Common myeloid progenitor, CD34-positive (primary cell): ENCODE measurements at regions not wholly inside any gene's neighbourhood (a gene's known extent, or its start where the extent isn't known, plus 50 kb on each side); places are given as distances from the start of the nearest gene placed in this dataset.

ENCODE experiments used
- CTCF ChIA-PET: fragments of 350-600 bp; sonication (Branson Sonifier 250); formaldehyde crosslinking; loops from one replicate; lab custom pipeline; 2021; ENCODE audit warnings: antibody characterized with exemption; lab: Charles Lee
- POLR2A ChIA-PET: fragments of 350-600 bp; sonication (Branson Sonifier 250); formaldehyde crosslinking; loops from one replicate; lab custom pipeline; 2021; ENCODE audit warnings: antibody characterized with exemption; lab: Charles Lee
- DNase-seq, 3 donors: peaks; one replicate each; pipeline versions ENCODE4 v3.0.0 to v3.0.0-alpha.2; 2013
- H3K27ac ChIP-seq, 2 experiments: 1 replicate in 1 of 2; 2 replicates in 1 of 2; pipeline ENCODE4 v1.7.0; 2013; ENCODE audit warnings: inconsistent platforms in 2 of 2, low read length in 2 of 2, mild to moderate bottlenecking in 2 of 2, low read depth in 1 of 2, moderate library complexity in 1 of 2; ENCODE audit not compliant: severe bottlenecking in 2 of 2, insufficient read depth in 1 of 2, poor library complexity in 1 of 2
- H3K27me3 ChIP-seq, 5 experiments: replicated peaks in 2 of 5; 1 replicate in 3 of 5; 2 replicates in 2 of 5; pipeline versions ENCODE4 v1.6.1 to v1.7.0; 2013; ENCODE audit warnings: low read length in 4 of 5, mild to moderate bottlenecking in 2 of 5, moderate library complexity in 2 of 5, inconsistent platforms in 1 of 5; ENCODE audit not compliant: insufficient read depth in 5 of 5, control insufficient read depth in 4 of 5
- H3K36me3 ChIP-seq, 4 experiments: 1 replicate in 2 of 4; 2 replicates in 2 of 4; pipeline versions ENCODE4 v1.6.1 to v1.7.0; 2013; ENCODE audit warnings: low read length in 3 of 4, control low read depth in 1 of 4, mild to moderate bottlenecking in 1 of 4; ENCODE audit not compliant: control insufficient read depth in 4 of 4, insufficient read depth in 4 of 4
- H3K4me1 ChIP-seq, 4 experiments: 1 replicate in 3 of 4; 2 replicates in 1 of 4; pipeline versions ENCODE4 v1.6.1 to v1.7.1; 2013; ENCODE audit warnings: low read length in 3 of 4, mild to moderate bottlenecking in 3 of 4, control low read depth in 1 of 4, inconsistent platforms in 1 of 4, moderate library complexity in 1 of 4; ENCODE audit not compliant: control insufficient read depth in 4 of 4, insufficient read depth in 4 of 4; ENCODE audit errors: control extremely low read depth in 1 of 4
- H3K4me3 ChIP-seq, 7 experiments: 1 replicate in 4 of 7; 2 replicates in 3 of 7; pipeline versions ENCODE4 v1.5.1 to v1.7.0; 2013; ENCODE audit warnings: mild to moderate bottlenecking in 7 of 7, low read length in 6 of 7, moderate library complexity in 6 of 7, inconsistent platforms in 2 of 7, low read depth in 2 of 7, control low read depth in 1 of 7; ENCODE audit not compliant: insufficient read depth in 4 of 7, control insufficient read depth in 1 of 7; ENCODE audit errors: extremely low read depth in 1 of 7
- H3K9me3 ChIP-seq, 5 experiments: 1 replicate in 4 of 5; 2 replicates in 1 of 5; pipeline versions ENCODE4 v1.6.1 to v1.7.1; 2013; ENCODE audit warnings: low read length in 4 of 5, mild to moderate bottlenecking in 2 of 5, inconsistent platforms in 1 of 5, low read depth in 1 of 5, moderate library complexity in 1 of 5; ENCODE audit not compliant: control insufficient read depth in 4 of 5, insufficient read depth in 2 of 5; ENCODE audit errors: control extremely low read depth in 1 of 5
- WGBS: methylation state at CpG from one replicate; pipeline ENCODE4 v1.1.5; 2013; ENCODE audit not compliant: insufficient coverage; 5-methylcytosine and 5-hydroxymethylcytosine counted together

DNA sequence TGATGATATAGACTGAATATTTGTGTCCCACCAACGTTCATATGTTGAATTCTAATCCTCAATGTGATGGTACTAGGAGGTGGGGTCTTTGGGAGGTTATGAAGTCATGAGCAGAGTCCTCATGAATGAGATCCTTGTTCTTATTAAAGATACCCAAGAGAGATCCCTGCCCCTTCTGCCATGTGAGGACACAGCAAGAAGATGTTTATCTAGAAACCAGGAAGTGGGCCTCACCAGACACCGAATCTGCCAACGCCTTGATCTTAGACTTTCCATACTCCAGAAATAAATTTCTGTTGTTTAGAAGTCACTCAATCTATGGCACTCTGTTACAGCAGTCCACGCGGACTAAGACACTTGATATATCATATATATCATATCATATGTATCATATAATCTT, 67.7 kb upstream of the GCM1 start:
- H3K27ac ChIP-seq = no peak overlapping the region
- DNase-seq = peak in 2 of 3 donors; percentile 13 to 24
- peaks cover 0 to 5% (median 3%) of the 10 kb centered on the region in 5 experiments for H3K9me3 ChIP-seq
- ChIA-PET CTCF (no interaction called here), POLR2A (no interaction called here)
- no peaks in the 10 kb centered on the region for H3K27me3 ChIP-seq
- WGBS = 0% methylated on average over 1 of the region's 5 CpGs
- no peak overlapping the region for H3K4me3 ChIP-seq
- H3K36me3 ChIP-seq = no peaks in the 10 kb centered on the region
- no peaks in the 10 kb centered on the region for H3K4me1 ChIP-seq

DNA sequence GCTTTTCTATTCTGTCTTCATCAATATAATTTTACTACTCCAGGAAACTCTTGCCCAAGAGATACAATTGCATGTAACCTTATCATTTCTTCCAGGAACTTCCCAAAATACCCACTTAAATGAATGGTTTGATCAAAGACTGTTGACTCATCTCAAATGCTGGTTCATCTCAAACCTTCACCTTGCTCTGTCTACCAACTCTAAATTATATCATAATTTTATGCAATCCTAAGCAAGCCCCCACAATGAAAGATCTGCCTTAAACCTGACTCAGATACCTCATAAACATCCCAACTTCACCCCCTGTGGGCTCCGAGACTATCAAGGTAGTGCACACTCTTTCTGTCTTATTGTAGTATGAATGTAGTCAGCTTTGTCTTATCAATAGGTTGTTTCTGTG, 65.5 kb upstream of the GCM1 start:
- Histone ChIP-seq H3K27me3 (no peaks in the 10 kb centered on the region), H3K9me3 (peaks cover 0 to 5% (median 3%) of the 10 kb centered on the region in 5 experiments), H3K4me3 (no peak overlapping the region), H3K4me1 (no peaks in the 10 kb centered on the region), H3K27ac (no peak overlapping the region), H3K36me3 (no peaks in the 10 kb centered on the region)
- POLR2A ChIA-PET = no interaction called here
- no peak for DNase-seq
- no CpG with 5 or more reads among the region's 1 CpG for WGBS
- CTCF ChIA-PET = interaction anchor here (0.7 kb wide), 1 partner anchor 263 kb away, joined by 3 read pairs; no protein-coding TSS in a partner anchor

GRCh38 chr6:53210811-53211210, 62.2 kb upstream of the GCM1 start:
- ChIA-PET POLR2A (no interaction called here), CTCF (no interaction called here)
- Histone ChIP-seq H3K4me1 (no peaks in the 10 kb centered on the region), H3K9me3 (peaks cover 0 to 5% (median 3%) of the 10 kb centered on the region in 5 experiments), H3K27ac (no peak overlapping the region), H3K27me3 (no peaks in the 10 kb centered on the region), H3K4me3 (no peak overlapping the region), H3K36me3 (no peaks in the 10 kb centered on the region)
- WGBS = 98% methylated on average over 4 of the region's 4 CpGs
- DNase-seq = no peak

DNA sequence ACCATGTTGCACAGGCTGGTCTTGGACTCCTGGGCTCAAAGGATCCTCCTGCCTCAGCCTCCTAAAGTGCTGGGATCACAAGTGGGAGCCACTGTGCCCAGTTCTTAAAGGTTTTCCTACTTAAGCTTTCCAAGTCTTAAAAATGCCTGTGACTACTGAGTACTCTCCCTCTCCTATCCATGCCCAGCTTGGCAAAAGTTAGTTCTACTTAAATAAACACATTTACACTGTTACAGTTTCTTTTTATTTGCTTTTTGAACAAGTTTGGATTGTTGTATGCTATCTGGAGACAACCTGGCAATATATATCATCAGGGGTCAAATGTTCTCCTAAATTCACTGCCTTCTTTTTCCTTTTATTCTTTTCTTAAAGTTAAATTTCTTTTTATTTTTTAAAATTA, 61.0 kb upstream of the GCM1 start:
- Histone ChIP-seq H3K4me3 (no peak overlapping the region), H3K4me1 (no peaks in the 10 kb centered on the region), H3K27ac (no peak overlapping the region), H3K27me3 (no peaks in the 10 kb centered on the region), H3K36me3 (no peaks in the 10 kb centered on the region), H3K9me3 (peaks cover 0 to 5% (median 3%) of the 10 kb centered on the region in 5 experiments)
- ChIA-PET POLR2A (interaction anchor here (0.7 kb wide), 1 partner anchor 486 kb away, joined by 3 read pairs; no protein-coding TSS in a partner anchor), CTCF (interaction anchor here (0.9 kb wide), 1 partner anchor 20 kb away, joined by 3 read pairs; no protein-coding TSS in a partner anchor)
- DNase-seq = no peak

GRCh38 chr6:53205778-53206177, 57.1 kb upstream of the GCM1 start:
- no peak for DNase-seq
- Histone ChIP-seq H3K4me1 (peaks cover 0 to 3% (median 0%) of the 10 kb centered on the region in 4 experiments), H3K27me3 (no peaks in the 10 kb centered on the region), H3K4me3 (no peak overlapping the region), H3K27ac (no peak overlapping the region), H3K36me3 (no peaks in the 10 kb centered on the region), H3K9me3 (no peaks in the 10 kb centered on the region)
- ChIA-PET CTCF (interaction anchor here (1.3 kb wide), 1 partner anchor 12 kb away, joined by 3 read pairs; no protein-coding TSS in a partner anchor), POLR2A (no interaction called here)
- WGBS = 100% methylated on average over 2 of the region's 2 CpGs

- ChIA-PET POLR2A (interaction anchor here (0.6 kb wide), 2 partner anchors 9 to 32 kb away, joined by 3 to 6 read pairs; no protein-coding TSS in a partner anchor), CTCF (interaction anchor here (1.4 kb wide), 1 partner anchor 9 kb away, joined by 4 read pairs; no protein-coding TSS in a partner anchor)
- H3K27ac ChIP-seq = no peak overlapping the region
- H3K27me3 ChIP-seq = no peaks in the 10 kb centered on the region
- no peaks in the 10 kb centered on the region for H3K36me3 ChIP-seq
- WGBS = 51% methylated on average over 2 of the region's 3 CpGs
- no peaks in the 10 kb centered on the region for H3K9me3 ChIP-seq
- H3K4me3 ChIP-seq = no peak overlapping the region
- H3K4me1 ChIP-seq = peaks cover 0 to 3% (median 0%) of the 10 kb centered on the region in 4 experiments
- peak in 1 of 3 donors; percentile 13 for DNase-seq
Measured at GRCh38 chr6:53203483-53203882, 54.8 kb upstream of the GCM1 start.

GRCh38 chr6:53202052-53202451, 53.4 kb upstream of the GCM1 start:
- Histone ChIP-seq H3K9me3 (no peaks in the 10 kb centered on the region), H3K27ac (no peak overlapping the region), H3K4me3 (no peak overlapping the region), H3K36me3 (no peaks in the 10 kb centered on the region), H3K4me1 (peaks cover 0 to 3% (median 0%) of the 10 kb centered on the region in 4 experiments), H3K27me3 (no peaks in the 10 kb centered on the region)
- ChIA-PET POLR2A (no interaction called here), CTCF (no interaction called here)
- no peak for DNase-seq
- WGBS = 80% methylated on average over 1 of the region's 1 CpG
